HCT116 (cell line): ENCODE measurements at regions not wholly inside any gene's neighbourhood (a gene's known extent, or its start where the extent isn't known, plus 50 kb on each side); places are given as distances from the start of the nearest gene placed in this dataset.

Experiments
- ATAC-seq: fragments of 200-7000 bp; cut with Tn5 transposase; 2 replicates; pipeline ENCODE4 v1.9.1; 2020; ENCODE audit warnings: mild to moderate bottlenecking, moderate library complexity
- BruUV-seq: library from RNA; stranded (reverse); fragments of 400-500 nt; replicated peaks from 2 replicates; lab custom pipeline; 2021; lab: Mats Ljungman, UMichigan
- CTCF ChIA-PET: fragments of 300-600 bp; sonication (Branson Sonifier 250); formaldehyde crosslinking; loops from one replicate; lab custom pipeline; 2021; ENCODE audit warnings: antibody characterized with exemption; lab: Charles Lee
- POLR2A ChIA-PET: fragments of 300-600, 350-600 bp; sonication (Branson Sonifier 250); formaldehyde crosslinking; loops from one replicate; lab custom pipeline; 2021; ENCODE audit warnings: antibody characterized with exemption; lab: Charles Lee
- RAD21 ChIA-PET, 2 experiments: fragments of 300-600 bp; sonication (Branson Sonifier 250); formaldehyde crosslinking; loops; one replicate each; lab custom pipeline; 2023; ENCODE audit warnings: low total read pairs in 2 of 2; ENCODE audit not compliant: uncharacterized antibody in 2 of 2, unreplicated experiment in 2 of 2, low non-redundant PET in 1 of 2; lab: Charles Lee
- DNase-seq: peaks from one replicate; pipeline ENCODE4 v3.0.0-alpha.2; 2010; ENCODE audit warnings: low read depth, low spot score
- H2AFZ ChIP-seq: fragments of 200-600 bp; shearing (Covaris generic), sonication (generic); 2 replicates; pipeline ENCODE4 v1.6.1; 2017; ENCODE audit warnings: low read depth, mixed run types, mixed read lengths, antibody characterized with exemption, low read length; ENCODE audit not compliant: poor library complexity, severe bottlenecking
- H3K27ac ChIP-seq: 2 replicates; pipeline ENCODE4 v1.5.1; 2012; ENCODE audit warnings: low read depth, low read length
- H3K27me3 ChIP-seq: fragments of 200-600 bp; sonication (generic); 2 replicates; pipeline ENCODE4 v1.6.1; 2016; ENCODE audit warnings: mixed run types, low read length, mixed read lengths; ENCODE audit not compliant: insufficient read depth
- H3K36me3 ChIP-seq, 2 experiments: fragments of 200-500 bp in 1 of 2; fragments of 200-600 bp in 1 of 2; sonication (Bioruptor generic) in 1 of 2; sonication (generic) in 1 of 2; 2 replicates each; pipeline versions ENCODE4 v1.5.1 to v1.6.1; 2014 to 2016; ENCODE audit warnings: low read length in 2 of 2, inconsistent platforms in 1 of 2, mixed read lengths in 1 of 2, mixed run types in 1 of 2; ENCODE audit not compliant: insufficient read depth in 2 of 2, control insufficient read depth in 1 of 2
- H3K4me1 ChIP-seq, 2 experiments: fragments of 200-600 bp in 1 of 2; sonication (generic) in 1 of 2; 2 replicates each; pipeline versions ENCODE4 v1.5.1 to v1.6.1; 2012 to 2017; ENCODE audit warnings: low read length in 2 of 2, inconsistent platforms in 1 of 2, mild to moderate bottlenecking in 1 of 2, mixed read lengths in 1 of 2, mixed run types in 1 of 2, moderate library complexity in 1 of 2; ENCODE audit not compliant: insufficient read depth in 2 of 2, control insufficient read depth in 1 of 2
- H3K4me2 ChIP-seq: fragments of 200-600 bp; sonication (generic); 2 replicates; pipeline ENCODE4 v1.6.1; 2017; ENCODE audit warnings: mixed run types, low read length, mixed read lengths
- H3K4me3 ChIP-seq, 2 experiments: fragments of 200-600 bp in 1 of 2; sonication (generic) in 1 of 2; replicated peaks in 1 of 2; 2 replicates each; pipeline ENCODE4 v1.5.1; 2011 to 2016; ENCODE audit warnings: low read length in 2 of 2, control low read depth in 1 of 2, low read depth in 1 of 2, mild to moderate bottlenecking in 1 of 2, mixed read lengths in 1 of 2, mixed run types in 1 of 2
- H3K79me2 ChIP-seq: fragments of 200-600 bp; sonication (generic); 2 replicates; pipeline ENCODE4 v1.6.1; 2017; ENCODE audit warnings: mild to moderate bottlenecking, mixed run types, low read length, moderate library complexity, mixed read lengths; ENCODE audit not compliant: insufficient read depth
- H3K9ac ChIP-seq: fragments of 200-600 bp; sonication (generic); 2 replicates; pipeline ENCODE4 v1.6.1; 2016; ENCODE audit warnings: low read length, mixed read lengths
- H3K9me2 ChIP-seq: fragments of 200-600 bp; sonication (generic), shearing (Covaris generic); 2 replicates; pipeline ENCODE4 v1.6.1; 2017; ENCODE audit warnings: mixed run types, mild to moderate bottlenecking, moderate library complexity; ENCODE audit not compliant: insufficient read depth
- H3K9me3 ChIP-seq, 2 experiments: fragments of 200-500 bp in 1 of 2; fragments of 200-600 bp in 1 of 2; sonication (Bioruptor generic) in 1 of 2; sonication (generic) in 1 of 2; 2 replicates each; pipeline ENCODE4 v1.6.1; 2014 to 2017; ENCODE audit warnings: low read length in 2 of 2, mixed read lengths in 2 of 2, inconsistent platforms in 1 of 2, low read depth in 1 of 2, mild to moderate bottlenecking in 1 of 2, mixed run types in 1 of 2, moderate library complexity in 1 of 2; ENCODE audit not compliant: control insufficient read depth in 1 of 2, insufficient read depth in 1 of 2
- H4K20me1 ChIP-seq: fragments of 200-600 bp; sonication (generic), shearing (Covaris generic); 2 replicates; pipeline ENCODE4 v1.6.1; 2017; ENCODE audit warnings: mixed run types, mild to moderate bottlenecking, moderate library complexity; ENCODE audit not compliant: insufficient read depth
- CBX3 ChIP-seq: IDR thresholded peaks from 2 replicates; pipeline ENCODE4 v1.6.1; 2012; ENCODE audit warnings: low read depth
- CEBPB ChIP-seq: IDR thresholded peaks from 2 replicates; pipeline ENCODE4 v1.6.1; 2012; ENCODE audit warnings: low read depth
- EGR1 ChIP-seq: IDR thresholded peaks from 2 replicates; pipeline ENCODE4 v1.6.1; 2012; ENCODE audit warnings: low read depth
- ELF1 ChIP-seq: IDR thresholded peaks from 2 replicates; pipeline ENCODE4 v1.6.1; 2012; ENCODE audit warnings: low read depth, borderline replicate concordance
- EZH2 ChIP-seq: fragments of 200-600 bp; sonication (generic); IDR thresholded peaks from 2 replicates; pipeline ENCODE4 v1.6.1; 2017; ENCODE audit warnings: antibody characterized with exemption, mixed run types
- EZH2phosphoT487 ChIP-seq: fragments of 200-600 bp; IDR thresholded peaks from 2 replicates; pipeline ENCODE4 v1.6.1; 2018; ENCODE audit warnings: antibody characterized with exemption, borderline replicate concordance
- FOSL1 ChIP-seq: IDR thresholded peaks from 2 replicates; pipeline ENCODE4 v1.6.1; 2012; ENCODE audit warnings: low read depth
- JUND ChIP-seq: IDR thresholded peaks from 2 replicates; pipeline ENCODE4 v1.6.1; 2012
- POLR2AphosphoS5 ChIP-seq: IDR thresholded peaks from 2 replicates; pipeline ENCODE4 v1.6.1; 2011; ENCODE audit warnings: mild to moderate bottlenecking, low read depth, low read length, moderate library complexity
- RAD21 ChIP-seq: IDR thresholded peaks from 2 replicates; pipeline ENCODE4 v1.6.1; 2012; ENCODE audit warnings: low read depth, mild to moderate bottlenecking
- SIN3A ChIP-seq: IDR thresholded peaks from 2 replicates; pipeline ENCODE4 v1.6.1; 2012; ENCODE audit warnings: low read depth
- SP1 ChIP-seq: IDR thresholded peaks from 2 replicates; pipeline ENCODE4 v1.6.1; 2012; ENCODE audit warnings: low read depth
- SRF ChIP-seq: IDR thresholded peaks from 2 replicates; pipeline ENCODE4 v1.6.1; 2012; ENCODE audit warnings: low read depth
- YY1 ChIP-seq: IDR thresholded peaks from 2 replicates; pipeline ENCODE4 v1.6.1; 2011; ENCODE audit warnings: low read length, low read depth, moderate library complexity, mild to moderate bottlenecking; ENCODE audit not compliant: insufficient replicate concordance; ENCODE audit errors: extremely low read depth
- ZFX ChIP-seq: fragments of 450-650 bp; IDR thresholded peaks from 2 replicates; pipeline ENCODE4 v1.6.1; 2017
- ZNF274 ChIP-seq: fragments of 200-500 bp; sonication (Bioruptor generic); IDR thresholded peaks from 2 replicates; pipeline ENCODE4 v1.6.1; 2014; ENCODE audit warnings: mild to moderate bottlenecking, low read depth, low read length, inconsistent platforms
- intact Hi-C: fragments of 100-400 bp; cut with micrococcal nuclease; formaldehyde crosslinking; loops from 2 replicates; pipeline ENCODE4 v1.10.0; 2022
- TF ChIP-seq, protein P1 (sequence below): IDR thresholded peaks from 2 replicates; pipeline ENCODE4 v1.6.1; 2012
- TF ChIP-seq, protein P2 (sequence below): IDR thresholded peaks from 2 replicates; pipeline ENCODE4 v1.6.1; 2012
- TF ChIP-seq, protein P3 (sequence below), 3 experiments: fragments of 200-600 bp in 1 of 3; sonication (generic) in 1 of 3; IDR thresholded peaks in 2 of 3; conservative IDR thresholded peaks in 1 of 3; 2 replicates each; pipeline ENCODE4 v1.5.1; 2012 to 2017; ENCODE audit warnings: low read depth in 2 of 3, low read length in 2 of 3, antibody characterized with exemption in 1 of 3, borderline replicate concordance in 1 of 3, control low read depth in 1 of 3, mild to moderate bottlenecking in 1 of 3, mixed read lengths in 1 of 3, mixed run types in 1 of 3, moderate library complexity in 1 of 3; ENCODE audit not compliant: insufficient read depth in 1 of 3
- TF ChIP-seq, protein P4 (sequence below): IDR thresholded peaks from 2 replicates; pipeline ENCODE4 v1.6.1; 2012; ENCODE audit warnings: low read depth

DNA sequence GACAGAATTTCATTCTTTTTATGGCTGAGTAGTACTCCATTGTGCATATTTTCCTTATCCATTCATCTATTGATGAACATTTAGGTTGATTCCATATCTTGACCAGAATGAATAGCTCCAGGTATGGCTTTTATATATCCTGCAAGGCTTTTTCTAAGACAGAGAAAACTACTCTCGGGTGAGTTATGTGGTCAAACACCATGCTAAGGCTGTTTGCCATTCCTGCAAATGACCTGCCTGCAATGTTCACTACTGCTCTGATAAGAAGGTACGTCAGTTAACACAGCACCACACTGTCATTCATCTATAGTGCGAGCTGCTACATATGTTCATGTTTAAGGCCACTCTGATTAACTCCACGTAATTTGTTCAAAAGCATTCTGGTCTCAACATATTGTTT, 256.8 kb upstream of the RGMB start:
- no peak overlapping the region for H2AFZ ChIP-seq
- CTCF ChIA-PET = no interaction called here
- TF ChIP-seq YY1 (no peak), SRF (no peak), ZFX (no peak), EGR1 (no peak), POLR2AphosphoS5 (no peak), FOSL1 (no peak), SIN3A (no peak), SP1 (no peak), ELF1 (no peak), RAD21 (no peak), CEBPB (no peak), CBX3 (no peak), EZH2 (no peak), EZH2phosphoT487 (no peak), ZNF274 (no peak), JUND (no peak)
- TF ChIP-seq, protein P1, sequence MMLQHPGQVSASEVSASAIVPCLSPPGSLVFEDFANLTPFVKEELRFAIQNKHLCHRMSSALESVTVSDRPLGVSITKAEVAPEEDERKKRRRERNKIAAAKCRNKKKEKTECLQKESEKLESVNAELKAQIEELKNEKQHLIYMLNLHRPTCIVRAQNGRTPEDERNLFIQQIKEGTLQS = no peak
- TF ChIP-seq, protein P2, sequence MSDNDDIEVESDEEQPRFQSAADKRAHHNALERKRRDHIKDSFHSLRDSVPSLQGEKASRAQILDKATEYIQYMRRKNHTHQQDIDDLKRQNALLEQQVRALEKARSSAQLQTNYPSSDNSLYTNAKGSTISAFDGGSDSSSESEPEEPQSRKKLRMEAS = no peak
- TF ChIP-seq, protein P3, sequence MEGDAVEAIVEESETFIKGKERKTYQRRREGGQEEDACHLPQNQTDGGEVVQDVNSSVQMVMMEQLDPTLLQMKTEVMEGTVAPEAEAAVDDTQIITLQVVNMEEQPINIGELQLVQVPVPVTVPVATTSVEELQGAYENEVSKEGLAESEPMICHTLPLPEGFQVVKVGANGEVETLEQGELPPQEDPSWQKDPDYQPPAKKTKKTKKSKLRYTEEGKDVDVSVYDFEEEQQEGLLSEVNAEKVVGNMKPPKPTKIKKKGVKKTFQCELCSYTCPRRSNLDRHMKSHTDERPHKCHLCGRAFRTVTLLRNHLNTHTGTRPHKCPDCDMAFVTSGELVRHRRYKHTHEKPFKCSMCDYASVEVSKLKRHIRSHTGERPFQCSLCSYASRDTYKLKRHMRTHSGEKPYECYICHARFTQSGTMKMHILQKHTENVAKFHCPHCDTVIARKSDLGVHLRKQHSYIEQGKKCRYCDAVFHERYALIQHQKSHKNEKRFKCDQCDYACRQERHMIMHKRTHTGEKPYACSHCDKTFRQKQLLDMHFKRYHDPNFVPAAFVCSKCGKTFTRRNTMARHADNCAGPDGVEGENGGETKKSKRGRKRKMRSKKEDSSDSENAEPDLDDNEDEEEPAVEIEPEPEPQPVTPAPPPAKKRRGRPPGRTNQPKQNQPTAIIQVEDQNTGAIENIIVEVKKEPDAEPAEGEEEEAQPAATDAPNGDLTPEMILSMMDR (IDR thresholded peaks at IDR 0.05 in 2 of 3, conservative IDR thresholded peaks at IDR 0.05 in 1 of 3; ENCODE audit: borderline replicate concordance in 1 of 3, insufficient read depth in 1 of 3, low read depth in 2 of 3, low read length in 2 of 3) = no peak
- TF ChIP-seq, protein P4, sequence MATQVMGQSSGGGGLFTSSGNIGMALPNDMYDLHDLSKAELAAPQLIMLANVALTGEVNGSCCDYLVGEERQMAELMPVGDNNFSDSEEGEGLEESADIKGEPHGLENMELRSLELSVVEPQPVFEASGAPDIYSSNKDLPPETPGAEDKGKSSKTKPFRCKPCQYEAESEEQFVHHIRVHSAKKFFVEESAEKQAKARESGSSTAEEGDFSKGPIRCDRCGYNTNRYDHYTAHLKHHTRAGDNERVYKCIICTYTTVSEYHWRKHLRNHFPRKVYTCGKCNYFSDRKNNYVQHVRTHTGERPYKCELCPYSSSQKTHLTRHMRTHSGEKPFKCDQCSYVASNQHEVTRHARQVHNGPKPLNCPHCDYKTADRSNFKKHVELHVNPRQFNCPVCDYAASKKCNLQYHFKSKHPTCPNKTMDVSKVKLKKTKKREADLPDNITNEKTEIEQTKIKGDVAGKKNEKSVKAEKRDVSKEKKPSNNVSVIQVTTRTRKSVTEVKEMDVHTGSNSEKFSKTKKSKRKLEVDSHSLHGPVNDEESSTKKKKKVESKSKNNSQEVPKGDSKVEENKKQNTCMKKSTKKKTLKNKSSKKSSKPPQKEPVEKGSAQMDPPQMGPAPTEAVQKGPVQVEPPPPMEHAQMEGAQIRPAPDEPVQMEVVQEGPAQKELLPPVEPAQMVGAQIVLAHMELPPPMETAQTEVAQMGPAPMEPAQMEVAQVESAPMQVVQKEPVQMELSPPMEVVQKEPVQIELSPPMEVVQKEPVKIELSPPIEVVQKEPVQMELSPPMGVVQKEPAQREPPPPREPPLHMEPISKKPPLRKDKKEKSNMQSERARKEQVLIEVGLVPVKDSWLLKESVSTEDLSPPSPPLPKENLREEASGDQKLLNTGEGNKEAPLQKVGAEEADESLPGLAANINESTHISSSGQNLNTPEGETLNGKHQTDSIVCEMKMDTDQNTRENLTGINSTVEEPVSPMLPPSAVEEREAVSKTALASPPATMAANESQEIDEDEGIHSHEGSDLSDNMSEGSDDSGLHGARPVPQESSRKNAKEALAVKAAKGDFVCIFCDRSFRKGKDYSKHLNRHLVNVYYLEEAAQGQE = no peak
- H3K9ac ChIP-seq = no peak overlapping the region
- no peak overlapping the region for H3K4me2 ChIP-seq
- POLR2A ChIA-PET = no interaction called here
- DNase-seq = no peak
- H3K4me1 ChIP-seq = no peaks in the 10 kb centered on the region
- no peaks in the 10 kb centered on the region for H3K9me3 ChIP-seq
- RAD21 ChIA-PET = no interaction called here
- H3K4me3 ChIP-seq = no peak overlapping the region
- H3K79me2 ChIP-seq = no peaks in the 10 kb centered on the region
- H3K9me2 ChIP-seq = no peaks in the 10 kb centered on the region
- H3K27me3 ChIP-seq = peaks cover 7% of the 10 kb centered on the region; the same call in 1 of the 2 replicates
- no peak for ATAC-seq
- no peaks in the 10 kb centered on the region for H3K36me3 ChIP-seq
- BruUV-seq = no TSS peak
- H4K20me1 ChIP-seq = no peaks in the 10 kb centered on the region
- no peak overlapping the region for H3K27ac ChIP-seq
- intact Hi-C loops = no loop called here
